Posterior vena cava (tissue), 2 donors: ENCODE measurements at regions not wholly inside any gene's neighbourhood (a gene's known extent, or its start where the extent isn't known, plus 50 kb on each side); places are given as distances from the start of the nearest gene placed in this dataset.

Experiments
- DNase-seq: peaks from one replicate; pipeline ENCODE4 v3.0.0-alpha.2; 2020; ENCODE audit warnings: low spot score
- intact Hi-C, 2 donors: fragments of 100-400 bp; cut with DNase I; formaldehyde crosslinking; loops; one replicate each; pipeline versions ENCODE4 v1.14.1 to v1.14.2; 2022 to 2023
- donor health status: DM: yes; HTN: yes; CAD: no.
- donor health status: DM: yes; HTN: yes; CAD: no.

DNA sequence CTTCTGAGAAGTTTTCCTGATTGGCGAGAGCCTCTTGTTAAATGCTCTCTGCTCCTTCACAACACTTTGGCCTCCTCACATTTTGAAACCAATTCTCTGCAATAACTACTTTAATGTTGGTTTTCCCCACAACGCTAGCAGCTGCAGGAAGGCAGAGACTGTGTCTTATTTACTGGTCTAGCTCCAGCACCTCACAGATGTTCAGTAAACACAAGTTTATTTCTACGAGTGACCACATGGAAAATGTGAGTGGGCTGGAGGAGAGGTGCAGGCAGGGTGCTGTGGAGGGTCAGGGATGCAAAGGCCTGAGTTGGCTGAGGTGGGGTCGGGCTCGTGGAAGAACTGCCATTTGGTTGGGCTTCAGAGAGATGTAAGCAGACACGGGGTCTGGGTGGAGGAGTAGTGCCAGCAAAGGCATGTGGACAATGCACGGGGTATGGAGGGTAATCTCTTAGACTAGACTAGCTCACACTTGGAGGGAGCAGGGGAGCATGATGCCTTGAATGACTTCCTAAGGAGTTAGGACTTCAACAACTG, 117.4 kb upstream of the RTL1 start:
- DNase-seq = peak; percentile 74
- intact Hi-C loops = no loop called here

GRCh38 chr14:101022121-101022520, 118.6 kb upstream of the RTL1 start:
- intact Hi-C loops = no loop called here
- peak; percentile 29 for DNase-seq

GRCh38 chr14:101022916-101023435, 119.5 kb upstream of the RTL1 start:
- intact Hi-C loops = no loop called here
- DNase-seq = peak; percentile 28

DNA sequence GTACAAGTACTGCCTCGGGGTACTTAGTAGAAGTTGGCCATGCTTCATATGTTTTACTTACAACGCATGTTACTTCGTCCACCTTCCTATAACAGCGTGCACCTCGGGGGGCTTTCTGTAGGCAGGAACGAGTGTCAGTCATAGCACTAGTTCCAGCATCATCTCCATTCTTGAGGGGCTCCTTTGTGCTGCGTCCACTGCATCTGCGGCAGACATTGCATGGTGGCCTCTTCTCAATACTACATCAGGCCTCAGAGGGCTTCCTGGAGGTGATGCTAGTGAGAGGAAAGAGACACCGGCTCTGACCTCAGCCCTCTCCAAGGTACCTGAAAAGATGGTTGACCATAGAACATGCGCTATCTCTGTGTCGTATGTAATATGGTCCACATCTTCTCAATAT, 121.2 kb upstream of the RTL1 start:
- peak; percentile 25 for DNase-seq
- intact Hi-C loops = no loop called here

- intact Hi-C loops = no loop called here
- no peak for DNase-seq
Measured at GRCh38 chr14:101025131-101025530, 121.6 kb upstream of the RTL1 start.

DNA sequence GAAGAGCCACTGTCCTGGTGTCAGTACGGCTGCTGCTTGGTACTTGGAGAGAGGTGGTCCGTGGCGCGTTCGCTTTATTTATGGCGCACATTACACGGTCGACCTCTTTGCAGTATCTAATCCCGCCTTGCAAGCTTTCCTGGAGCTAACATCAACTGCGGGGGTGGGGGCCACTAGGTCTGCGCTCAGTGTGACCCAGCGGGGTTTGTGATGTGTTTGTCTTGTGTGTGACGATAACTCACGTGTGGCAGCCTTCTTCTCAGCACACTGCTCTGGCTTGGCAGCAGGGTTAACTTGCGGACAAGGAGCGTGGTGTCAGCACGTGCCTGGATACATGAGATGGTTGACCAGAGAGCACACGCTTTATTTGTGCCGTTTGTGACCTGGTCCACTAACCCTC, 122.2 kb upstream of the RTL1 start:
- peak; percentile 52 for DNase-seq

DNA sequence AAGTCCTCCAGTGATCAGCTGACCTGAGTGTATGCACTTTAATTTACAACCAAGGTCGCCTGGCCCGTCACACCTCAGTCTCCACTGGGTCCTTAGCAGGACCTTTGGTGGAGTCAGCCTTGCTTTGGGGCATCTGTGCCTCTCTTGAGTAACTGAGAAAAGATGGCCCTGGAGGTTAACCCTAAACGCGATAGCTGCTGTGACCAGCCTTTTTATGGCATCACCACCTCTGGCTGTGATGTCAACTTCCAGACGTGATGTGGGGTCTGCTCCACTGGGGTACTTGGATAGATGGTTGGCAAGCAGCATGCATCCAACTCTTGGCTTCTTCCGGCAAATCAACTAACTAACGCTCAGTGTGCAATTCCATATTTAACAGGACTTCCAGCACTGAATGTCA, 122.8 kb upstream of the RTL1 start:
- peak; percentile 35 for DNase-seq

More for the DNA sequence above, 122.2 kb upstream of the RTL1 start:
- intact Hi-C loops = no loop called here

DNA sequence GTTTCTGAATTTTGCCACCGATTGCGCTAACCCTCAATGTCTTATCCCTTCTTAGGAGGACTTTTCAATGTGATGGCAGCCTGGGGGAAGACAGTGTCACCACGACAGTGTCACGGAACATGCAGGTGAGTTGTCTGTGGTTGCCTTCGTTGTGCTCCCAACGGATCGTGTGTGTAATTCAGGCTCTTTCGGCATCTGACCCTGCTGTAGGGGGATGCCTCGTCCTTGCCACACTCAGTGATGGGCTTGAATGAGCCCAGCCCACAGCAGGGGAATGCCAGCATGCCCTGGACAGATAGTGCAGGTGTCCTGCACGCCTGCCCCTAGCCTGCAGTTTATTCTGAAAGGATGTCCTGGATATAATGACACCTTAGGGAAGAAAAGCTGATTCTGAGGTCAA, 123.8 kb upstream of the RTL1 start:
- peak; percentile 61 for DNase-seq
- intact Hi-C loops = no loop called here

More for the DNA sequence above, 122.8 kb upstream of the RTL1 start:
- intact Hi-C loops = no loop called here

DNA sequence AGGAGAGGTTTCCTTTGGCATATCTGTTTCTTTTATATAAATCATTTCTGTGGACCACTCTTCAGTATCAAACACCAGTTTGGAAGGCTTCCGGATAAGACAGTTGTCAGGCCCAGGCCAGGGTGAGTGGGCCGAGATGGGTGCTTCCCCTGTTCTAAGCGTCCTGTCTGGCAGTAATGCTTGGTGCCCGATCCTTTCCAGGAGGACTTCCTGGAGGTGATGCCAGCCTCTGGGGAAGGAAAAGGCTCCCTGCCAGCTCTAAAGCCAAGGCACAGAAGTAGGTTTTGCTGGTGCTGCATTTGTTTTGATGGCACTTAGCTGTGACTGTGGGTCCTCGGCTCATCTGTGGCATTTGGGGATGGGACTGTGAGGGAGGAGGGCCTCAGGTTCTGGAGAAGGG, 124.4 kb upstream of the RTL1 start:
- intact Hi-C loops = no loop called here
- DNase-seq = peak; percentile 70

DNA sequence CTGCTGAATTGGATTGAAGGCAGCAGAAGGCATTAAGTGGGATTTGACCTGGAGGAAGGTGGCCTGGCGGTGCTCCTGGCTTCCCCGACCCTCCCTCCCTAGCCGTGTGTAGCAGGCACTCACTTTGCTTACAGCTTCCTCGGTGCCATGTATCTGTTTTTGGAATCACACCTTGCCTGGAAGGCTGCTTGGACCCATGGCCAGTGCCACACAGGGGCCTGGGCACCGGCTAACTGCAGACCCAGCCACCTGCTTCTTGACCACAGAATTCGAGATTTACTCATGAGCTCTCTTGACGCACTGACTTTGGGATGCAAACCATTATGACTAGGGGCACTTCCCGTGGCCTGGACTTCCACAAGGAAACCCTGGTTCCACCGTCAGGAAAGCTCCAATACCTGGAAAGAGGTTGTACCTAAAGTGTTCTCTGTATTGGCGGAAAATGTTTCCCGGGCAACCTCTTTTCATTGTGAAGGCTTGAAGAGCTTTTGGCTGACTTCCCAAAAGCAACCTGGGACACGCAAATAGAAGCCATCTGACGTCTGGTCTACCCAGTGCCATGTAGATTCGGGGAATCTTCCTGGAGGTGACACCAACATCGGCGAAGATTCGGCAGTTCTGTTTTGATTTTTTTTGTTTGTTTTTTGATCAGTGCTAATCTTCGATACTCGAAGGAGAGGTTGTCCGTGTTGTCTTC, 125.6 kb upstream of the RTL1 start:
- DNase-seq = peak; percentile 69
- intact Hi-C loops = no loop called here

GRCh38 chr14:101029668-101030290, 126.3 kb upstream of the RTL1 start:
- intact Hi-C loops = no loop called here
- peak; percentile 70 for DNase-seq

DNA sequence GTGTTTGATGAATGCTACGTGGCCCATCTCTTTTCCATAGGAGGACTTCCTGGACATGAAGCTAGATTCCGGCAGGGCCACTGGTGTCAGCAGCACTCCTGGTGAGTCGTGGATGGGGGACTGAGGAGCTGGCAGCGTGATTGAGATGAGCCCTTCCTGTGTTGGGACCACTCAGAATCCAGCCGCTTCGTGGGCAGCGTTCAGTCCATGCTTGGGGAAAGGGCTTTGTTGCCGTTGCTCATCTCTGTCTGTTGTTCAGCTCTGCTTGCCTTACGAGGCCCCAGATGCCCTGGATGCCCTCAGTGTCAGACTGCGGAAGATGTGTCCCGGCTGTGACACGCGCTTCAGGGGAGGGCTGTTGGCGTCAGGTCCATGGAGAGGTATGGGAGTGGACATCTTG, 127.1 kb upstream of the RTL1 start:
- intact Hi-C loops = no loop called here
- DNase-seq = peak; percentile 70

DNA sequence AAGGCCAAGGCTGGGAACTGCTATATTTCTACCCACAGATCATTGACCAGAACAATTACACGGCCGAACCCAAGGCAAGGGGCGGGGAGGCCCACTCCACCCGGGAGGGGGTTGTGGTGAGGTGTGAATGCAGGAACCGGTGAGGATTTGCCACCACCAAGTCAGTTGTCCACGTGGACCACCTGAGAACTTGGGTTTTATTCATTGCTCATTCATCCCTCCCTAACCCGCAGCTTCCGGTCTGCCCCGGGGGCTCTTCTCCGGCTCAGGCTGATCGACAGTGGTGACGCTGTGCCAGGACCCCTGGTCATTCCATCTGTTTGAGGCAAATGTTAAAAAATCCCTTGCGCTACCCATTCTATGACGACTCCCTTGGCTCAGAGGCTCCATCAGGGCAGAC, 127.7 kb upstream of the RTL1 start:
- intact Hi-C loops = no loop called here
- peak; percentile 46 for DNase-seq

GRCh38 chr14:101031721-101032120, 128.2 kb upstream of the RTL1 start:
- intact Hi-C loops = no loop called here
- DNase-seq = peak; percentile 42

DNA sequence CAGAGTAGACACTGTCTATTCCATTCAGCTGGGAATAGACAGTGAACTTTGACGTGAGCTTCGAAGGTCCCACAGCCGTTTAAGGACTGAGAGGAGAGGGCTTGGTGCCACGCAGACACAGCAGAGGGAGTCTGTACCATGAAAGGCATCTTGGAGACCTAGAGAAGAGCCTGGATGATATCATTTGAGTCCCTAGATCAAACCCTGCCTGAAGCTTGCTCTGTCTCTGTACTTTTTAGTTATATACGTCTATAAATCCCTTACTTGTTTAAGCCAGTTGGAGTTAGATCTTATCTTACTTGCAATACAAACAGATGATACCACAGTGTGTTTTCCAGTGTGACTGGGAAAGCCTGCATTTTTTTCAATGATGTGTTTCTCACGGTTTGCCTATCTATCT, 128.9 kb upstream of the RTL1 start:
- DNase-seq = peak; percentile 22
- intact Hi-C loops = no loop called here

DNA sequence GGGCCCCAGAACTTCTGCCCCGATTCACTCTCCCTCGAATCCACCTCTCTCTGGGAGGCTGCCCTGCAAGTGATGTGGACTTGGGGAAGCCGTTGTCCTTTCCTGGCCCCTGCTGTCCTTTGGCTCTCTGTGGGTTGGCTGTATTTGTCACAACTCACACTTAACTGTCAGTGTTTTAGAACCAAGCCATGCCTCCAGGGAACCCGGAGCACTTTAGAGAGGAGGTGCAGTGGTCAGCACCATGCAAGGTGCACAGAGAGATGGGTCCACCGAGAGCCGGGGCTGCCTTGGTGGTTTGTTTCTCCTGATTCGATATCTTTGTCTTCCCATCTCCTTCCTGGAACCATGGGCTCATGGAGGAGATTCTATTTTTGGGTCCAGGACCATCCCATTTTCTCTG, 129.5 kb upstream of the RTL1 start:
- peak; percentile 51 for DNase-seq
- intact Hi-C loops = loop anchor here in 1 of 2 donors (1.0 kb wide), 1 partner anchor 28 kb away; no protein-coding TSS in a partner anchor

GRCh38 chr14:101033446-101034165, 130.1 kb upstream of the RTL1 start:
- DNase-seq = peak; percentile 58
- intact Hi-C loops = loop anchor here in 1 of 2 donors (1.0 kb wide), 1 partner anchor 28 kb away; no protein-coding TSS in a partner anchor

DNA sequence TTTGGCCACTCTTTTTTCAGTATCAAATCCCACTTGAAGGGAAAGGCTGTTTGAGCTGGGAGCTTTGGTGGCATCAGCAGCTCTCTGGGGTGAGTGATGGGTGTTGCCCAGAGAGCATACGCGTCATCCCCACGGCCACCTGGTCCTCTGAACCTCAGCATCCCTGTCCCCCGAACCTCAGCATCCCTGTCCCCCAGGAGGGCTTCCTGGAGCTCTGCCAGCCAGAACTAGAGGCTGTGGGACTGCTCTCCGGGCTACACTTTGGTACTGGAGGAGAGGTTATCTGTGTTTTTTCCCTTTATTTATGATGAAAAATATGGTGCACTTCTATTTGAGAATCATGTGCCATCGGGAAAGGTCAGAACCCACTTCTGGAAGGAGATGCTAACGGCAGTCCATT, 131.5 kb upstream of the RTL1 start:
- DNase-seq = peak; percentile 56
- intact Hi-C loops = no loop called here

GRCh38 chr14:101035466-101036225, 132.1 kb upstream of the RTL1 start:
- intact Hi-C loops = no loop called here
- DNase-seq = peak; percentile 62
